H1 (cell line): ENCODE measurements at regions not wholly inside any gene's neighbourhood (a gene's known extent, or its start where the extent isn't known, plus 50 kb on each side); places are given as distances from the start of the nearest gene placed in this dataset.

ENCODE experiments used
- CTCF ChIA-PET: fragments of 300-600 bp; sonication (Branson Sonifier 250); formaldehyde crosslinking; loops from one replicate; lab custom pipeline; 2021; ENCODE audit not compliant: partially characterized antibody; lab: Charles Lee
- POLR2A ChIA-PET: fragments of 300-600 bp; sonication (Branson Sonifier 250); formaldehyde crosslinking; loops from one replicate; lab custom pipeline; 2021; ENCODE audit warnings: inconsistent platforms; ENCODE audit not compliant: partially characterized antibody; lab: Charles Lee
- DNase-seq, 2 experiments: peaks; one replicate each; pipeline versions ENCODE4 v3.0.0 to v3.0.0-alpha.2; 2010 to 2022; ENCODE audit warnings: low spot score in 2 of 2, low read depth in 1 of 2, mixed read lengths in 1 of 2
- FAIRE-seq: peaks from 2 replicates; lab custom pipeline; 2011; peaks lifted over from hg19 to GRCh38; lab: Jason Lieb, UNC
- H2AFZ ChIP-seq: 2 replicates; pipeline ENCODE4 v1.8.1; 2012; ENCODE audit warnings: low read length, inconsistent platforms
- H2AK5ac ChIP-seq: 2 replicates; pipeline ENCODE4 v1.6.1; 2013; ENCODE audit warnings: low read depth, low read length
- H2BK120ac ChIP-seq: replicated peaks from 2 replicates; pipeline ENCODE3; 2013; ENCODE audit warnings: low read depth, low read length, inconsistent platforms
- H2BK12ac ChIP-seq: 2 replicates; pipeline ENCODE4 v1.6.1; 2013; ENCODE audit warnings: low read depth, low read length
- H2BK15ac ChIP-seq: 2 replicates; pipeline ENCODE4 v1.6.1; 2013; ENCODE audit warnings: low read length
- H2BK20ac ChIP-seq: 2 replicates; pipeline ENCODE4 v1.6.1; 2013; ENCODE audit warnings: low read length
- H2BK5ac ChIP-seq: 2 replicates; pipeline ENCODE4 v1.6.1; 2013; ENCODE audit warnings: low read depth, low read length
- H3K14ac ChIP-seq: 2 replicates; pipeline ENCODE4 v1.6.1; 2013; ENCODE audit warnings: inconsistent platforms; ENCODE audit not compliant: insufficient read length
- H3K18ac ChIP-seq: 2 replicates; pipeline ENCODE4 v1.6.1; 2013; ENCODE audit warnings: low read length; ENCODE audit errors: extremely low read depth
- H3K23ac ChIP-seq: 2 replicates; pipeline ENCODE4 v1.6.1; 2013; ENCODE audit warnings: inconsistent platforms; ENCODE audit not compliant: insufficient read length
- H3K23me2 ChIP-seq: 2 replicates; pipeline ENCODE4 v1.6.1; 2013; ENCODE audit warnings: low read depth, low read length
- H3K27ac ChIP-seq: 2 replicates; pipeline ENCODE4 v1.6.1; 2011; ENCODE audit warnings: low read depth, low read length, inconsistent platforms
- H3K27me3 ChIP-seq, 4 experiments: replicated peaks in 1 of 4; 1 replicate in 1 of 4; 2 replicates in 3 of 4; pipeline versions ENCODE4 v1.6.1 to v1.8.1; 2011 to 2013; ENCODE audit warnings: low read length in 3 of 4, mild to moderate bottlenecking in 3 of 4, inconsistent platforms in 2 of 4, mixed read lengths in 2 of 4, moderate library complexity in 1 of 4; ENCODE audit not compliant: control insufficient read depth in 3 of 4, insufficient read depth in 3 of 4; ENCODE audit errors: extremely low read depth in 1 of 4
- H3K36me3 ChIP-seq, 4 experiments: 2 replicates each; pipeline versions ENCODE4 v1.6.1 to v1.8.1; 2011 to 2013; ENCODE audit warnings: mild to moderate bottlenecking in 4 of 4, low read length in 3 of 4, moderate library complexity in 2 of 4, control low read depth in 1 of 4, inconsistent platforms in 1 of 4; ENCODE audit not compliant: insufficient read depth in 4 of 4, control insufficient read depth in 2 of 4
- H3K4ac ChIP-seq: replicated peaks from 2 replicates; pipeline ENCODE3; 2013; ENCODE audit warnings: low read length, low read depth, mixed read lengths, inconsistent platforms; ENCODE audit not compliant: insufficient read length
- H3K4me1 ChIP-seq, 4 experiments: replicated peaks in 1 of 4; 1 replicate in 1 of 4; 2 replicates in 3 of 4; pipeline versions ENCODE4 v1.6.1 to v1.8.1; 2011 to 2013; ENCODE audit warnings: low read length in 3 of 4, inconsistent platforms in 2 of 4, mixed read lengths in 1 of 4; ENCODE audit not compliant: insufficient read depth in 4 of 4, control insufficient read depth in 3 of 4
- H3K4me2 ChIP-seq, 2 experiments: 2 replicates each; pipeline versions ENCODE4 v1.6.1 to v1.8.1; 2011 to 2013; ENCODE audit warnings: low read depth in 2 of 2, low read length in 2 of 2, control low read depth in 1 of 2, inconsistent platforms in 1 of 2, mild to moderate bottlenecking in 1 of 2; ENCODE audit not compliant: insufficient read depth in 1 of 2
- H3K4me3 ChIP-seq, 4 experiments: fragments of 200-600, 300-600 bp in 1 of 4; sonication (generic), shearing (Covaris generic), sonication (Bioruptor Twin) in 1 of 4; 2 replicates each; pipeline versions ENCODE4 v1.5.1 to v1.8.1; 2011 to 2016; ENCODE audit warnings: low read length in 4 of 4, low read depth in 3 of 4, control low read depth in 2 of 4, inconsistent platforms in 2 of 4, mild to moderate bottlenecking in 2 of 4, mixed read lengths in 1 of 4, moderate library complexity in 1 of 4; ENCODE audit not compliant: insufficient read depth in 2 of 4; ENCODE audit errors: extremely low read depth in 1 of 4
- H3K56ac ChIP-seq: replicated peaks from 2 replicates; pipeline ENCODE3; 2013; ENCODE audit warnings: low read depth, mild to moderate bottlenecking, mixed read lengths, low read length, inconsistent platforms; ENCODE audit not compliant: insufficient read length
- H3K79me1 ChIP-seq: 2 replicates; pipeline ENCODE4 v1.6.1; 2013; ENCODE audit warnings: low read depth, low read length, control low read depth
- H3K79me2 ChIP-seq, 2 experiments: 2 replicates each; pipeline versions ENCODE4 v1.6.1 to v1.8.1; 2012 to 2013; ENCODE audit warnings: low read length in 2 of 2, mild to moderate bottlenecking in 2 of 2, inconsistent platforms in 1 of 2; ENCODE audit not compliant: insufficient read depth in 2 of 2, control insufficient read depth in 1 of 2
- H3K9ac ChIP-seq, 4 experiments: replicated peaks in 1 of 4; 1 replicate in 1 of 4; 2 replicates in 3 of 4; pipeline versions ENCODE4 v1.6.1 to v1.8.1; 2011 to 2013; ENCODE audit warnings: low read depth in 3 of 4, low read length in 3 of 4, control low read depth in 2 of 4, mild to moderate bottlenecking in 2 of 4, moderate library complexity in 2 of 4, inconsistent platforms in 1 of 4; ENCODE audit errors: extremely low read depth in 1 of 4
- H3K9me3 ChIP-seq, 2 experiments: 2 replicates each; pipeline versions ENCODE4 v1.6.1 to v1.8.1; 2012 to 2013; ENCODE audit warnings: mild to moderate bottlenecking in 2 of 2, moderate library complexity in 2 of 2, control low read depth in 1 of 2, inconsistent platforms in 1 of 2, low read depth in 1 of 2, low read length in 1 of 2, mixed read lengths in 1 of 2; ENCODE audit not compliant: insufficient read depth in 2 of 2
- H4K20me1 ChIP-seq, 2 experiments: replicated peaks in 1 of 2; 2 replicates each; pipeline versions ENCODE3 to v1.8.1; 2011 to 2013; ENCODE audit warnings: inconsistent platforms in 2 of 2, low read length in 2 of 2, mild to moderate bottlenecking in 1 of 2; ENCODE audit not compliant: insufficient read depth in 2 of 2, control insufficient read depth in 1 of 2
- H4K5ac ChIP-seq: 2 replicates; pipeline ENCODE4 v1.6.1; 2013; ENCODE audit warnings: low read length, low read depth, mixed read lengths, inconsistent platforms; ENCODE audit not compliant: insufficient read length
- H4K8ac ChIP-seq: 2 replicates; pipeline ENCODE4 v1.8.0; 2013; ENCODE audit warnings: mild to moderate bottlenecking, moderate library complexity, low read length, inconsistent platforms; ENCODE audit not compliant: insufficient read depth; ENCODE audit errors: extremely low read depth
- H4K91ac ChIP-seq: replicated peaks from 2 replicates; pipeline ENCODE3; 2013; ENCODE audit warnings: low read length, mixed read lengths, inconsistent platforms; ENCODE audit not compliant: insufficient read length
- BRCA1 ChIP-seq: IDR thresholded peaks from 2 replicates; pipeline ENCODE4 v1.6.1; 2012; ENCODE audit warnings: low read depth, low read length, improper control_type of control experiment
- FOSL1 ChIP-seq: IDR thresholded peaks from 2 replicates; pipeline ENCODE4 v1.6.1; 2011; ENCODE audit warnings: mild to moderate bottlenecking, low read depth, low read length, moderate library complexity; ENCODE audit not compliant: insufficient read depth
- KDM5A ChIP-seq: fragments of 200-600 bp; IDR thresholded peaks from 2 replicates; pipeline ENCODE4 v1.7.1; 2012; ENCODE audit warnings: mild to moderate bottlenecking, low read length, inconsistent platforms, mixed read lengths
- RXRA ChIP-seq: IDR thresholded peaks from 2 replicates; pipeline ENCODE4 v1.6.1; 2011; ENCODE audit warnings: low read depth, mild to moderate bottlenecking, low read length, moderate library complexity; ENCODE audit not compliant: insufficient read depth
- SRF ChIP-seq: IDR thresholded peaks from 2 replicates; pipeline ENCODE4 v1.6.1; 2011; ENCODE audit warnings: mild to moderate bottlenecking, low read depth, low read length, moderate library complexity
- TBP ChIP-seq: IDR thresholded peaks from 2 replicates; pipeline ENCODE4 v1.6.1; 2011; ENCODE audit warnings: low read depth, low read length, improper control_type of control experiment
- WGBS, 2 experiments: shearing (Covaris generic) in 1 of 2; methylation state at CpG; one replicate each; pipeline versions ENCODE4 v1.1.6 to v1.1.7; 2013 to 2015; ENCODE audit warnings: low lambda C conversion rate in 2 of 2, mixed read lengths in 2 of 2, inconsistent platforms in 1 of 2, low coverage in 1 of 2, missing lambda C conversion rate in 1 of 2; ENCODE audit not compliant: insufficient replicate concordance in 2 of 2, insufficient coverage in 1 of 2, insufficient read length in 1 of 2; ENCODE audit errors: extremely low coverage in 1 of 2, missing lambda C conversion rate in 1 of 2; 5-methylcytosine and 5-hydroxymethylcytosine counted together
- TF ChIP-seq, protein P1 (sequence below): IDR thresholded peaks from 2 replicates; pipeline ENCODE4 v1.6.1; 2011; ENCODE audit warnings: low read depth, mild to moderate bottlenecking, low read length; ENCODE audit not compliant: insufficient read depth
- TF ChIP-seq, protein P2 (sequence below): IDR thresholded peaks from 2 replicates; pipeline ENCODE4 v1.6.1; 2012; ENCODE audit warnings: inconsistent platforms

DNA sequence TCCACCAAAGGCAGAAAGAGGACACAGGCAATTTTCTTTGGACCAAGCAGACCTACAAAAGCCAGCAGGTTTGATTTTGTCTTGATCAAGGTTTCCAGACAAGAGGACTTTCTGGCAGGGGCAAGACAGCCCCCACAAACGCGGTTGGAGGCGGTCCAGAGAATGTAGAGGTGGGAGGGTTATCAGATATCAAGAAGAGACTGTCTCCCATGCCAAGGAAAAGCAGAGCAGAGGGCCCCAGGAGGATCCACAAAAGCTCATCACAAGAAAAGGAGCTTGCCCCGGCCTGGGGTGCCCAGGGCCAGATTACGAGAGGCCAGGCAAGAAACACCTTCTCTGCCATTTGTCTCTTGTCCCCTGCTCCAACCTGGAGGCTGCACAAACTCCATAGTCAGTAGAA is 538.9 kb downstream of the BNC2 start:
- no peak overlapping the region for H3K4me2 ChIP-seq
- H3K23ac ChIP-seq, result no peak overlapping the region
- no peaks in the 10 kb centered on the region for H3K79me1 ChIP-seq
- no peaks in the 10 kb centered on the region for H3K23me2 ChIP-seq
- H4K20me1 ChIP-seq, result no peaks in the 10 kb centered on the region
- H2BK20ac ChIP-seq, result no peak overlapping the region
- H3K9ac ChIP-seq, result no peak overlapping the region
- H4K5ac ChIP-seq, result no peak overlapping the region
- peaks cover 0 to 5% (median 0%) of the 10 kb centered on the region in 4 experiments; a peak in 1 of 7 replicates for H3K4me1 ChIP-seq
- no peak overlapping the region for H3K4me3 ChIP-seq
- H3K56ac ChIP-seq, result no peak overlapping the region
- FAIRE-seq (no peak), DNase-seq (no peak)
- H3K14ac ChIP-seq, result no peak overlapping the region
- H2AFZ ChIP-seq, result no peak overlapping the region
- H2BK15ac ChIP-seq, result no peak overlapping the region
- H4K8ac ChIP-seq, result no peak overlapping the region
- no peaks in the 10 kb centered on the region for H3K36me3 ChIP-seq
- H2BK5ac ChIP-seq, result no peak overlapping the region
- H4K91ac ChIP-seq, result no peak overlapping the region
- no peak overlapping the region for H3K27ac ChIP-seq
- H3K27me3 ChIP-seq, result no peaks in the 10 kb centered on the region
- TF ChIP-seq TBP, result no peak
- TF ChIP-seq RXRA, result no peak
- no peak for TF ChIP-seq BRCA1
- no peak for TF ChIP-seq KDM5A
- TF ChIP-seq SRF, result no peak
- TF ChIP-seq FOSL1, result no peak
- TF ChIP-seq, protein P1, sequence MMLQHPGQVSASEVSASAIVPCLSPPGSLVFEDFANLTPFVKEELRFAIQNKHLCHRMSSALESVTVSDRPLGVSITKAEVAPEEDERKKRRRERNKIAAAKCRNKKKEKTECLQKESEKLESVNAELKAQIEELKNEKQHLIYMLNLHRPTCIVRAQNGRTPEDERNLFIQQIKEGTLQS, result no peak
- TF ChIP-seq, protein P2, sequence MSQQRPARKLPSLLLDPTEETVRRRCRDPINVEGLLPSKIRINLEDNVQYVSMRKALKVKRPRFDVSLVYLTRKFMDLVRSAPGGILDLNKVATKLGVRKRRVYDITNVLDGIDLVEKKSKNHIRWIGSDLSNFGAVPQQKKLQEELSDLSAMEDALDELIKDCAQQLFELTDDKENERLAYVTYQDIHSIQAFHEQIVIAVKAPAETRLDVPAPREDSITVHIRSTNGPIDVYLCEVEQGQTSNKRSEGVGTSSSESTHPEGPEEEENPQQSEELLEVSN, result no peak
- no peak overlapping the region for H3K4ac ChIP-seq
- ChIA-PET POLR2A (interaction anchor here (1.5 kb wide), 1 partner anchor 16 kb away, joined by 3 read pairs; no protein-coding TSS in a partner anchor), CTCF (interaction anchor here (0.9 to 1.5 kb wide), 2 partner anchors 9 to 12 kb away, joined by 4 to 6 read pairs; no protein-coding TSS in a partner anchor)
- no peaks in the 10 kb centered on the region for H3K9me3 ChIP-seq
- H3K79me2 ChIP-seq, result no peaks in the 10 kb centered on the region
- H3K18ac ChIP-seq, result no peak overlapping the region
- no peak overlapping the region for H2BK12ac ChIP-seq
- no peak overlapping the region for H2AK5ac ChIP-seq
- H2BK120ac ChIP-seq, result no peak overlapping the region
- 91% methylated on average over 5 of the region's 5 CpGs; no CpG with 5 or more reads in 1 of the 2 experiments for WGBS, 2 experiments
